ENCODE measurements at regions not wholly inside any gene's neighbourhood (a gene's known extent, or its start where the extent isn't known, plus 50 kb on each side); places are given as distances from the start of the nearest gene placed in this dataset.
A peak's percentile ranks its signal among the peaks of the same experiment; 100 is the strongest.

DNA sequence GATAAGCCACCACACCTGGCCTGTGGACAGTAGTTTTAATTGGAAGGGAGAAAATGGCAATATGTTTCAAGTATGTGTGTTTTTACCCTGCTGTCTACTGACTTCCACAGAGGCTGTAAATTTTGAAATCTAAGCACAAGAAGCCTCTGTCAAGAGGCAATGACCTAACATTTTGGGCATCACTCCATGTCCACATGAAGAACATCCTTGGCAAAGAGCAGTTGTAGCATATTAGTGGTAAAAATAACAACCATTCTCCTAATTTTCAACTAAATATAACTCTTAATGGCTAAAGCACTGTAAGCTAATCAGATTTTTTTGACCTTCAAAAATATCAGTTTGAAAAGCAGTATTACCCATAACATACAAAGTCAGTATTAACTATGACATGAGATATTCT is 100.3 kb upstream of the APC start:
- peak; percentile 62 to 78 (median 66) for ATAC-seq
- no peak for DNase-seq
- intact Hi-C loops (cut with DNase I): no loop called here

GRCh38 chr5:112640546-112640945 is 97.1 kb upstream of the APC start:
- Histone ChIP-seq H3K4me3 (no peak overlapping the region), H3K27me3 (no peaks in the 10 kb centered on the region), H3K4me1 (peaks cover 0 to 48% (median 9%) of the 10 kb centered on the region in 12 donors), H3K27ac (no peak overlapping the region), H3K36me3 (no peaks in the 10 kb centered on the region), H3K9me3 (no peaks in the 10 kb centered on the region)
- intact Hi-C loops (cut with DNase I): loop anchor here in 1 of 10 donors (5.0 kb wide), 1 partner anchor 42 kb away; no protein-coding TSS in a partner anchor
- 69 to 94% (median 81%) methylated on average over 1 of the region's 1 CpG for WGBS, 4 donors
- DNase-seq: no peak
- ATAC-seq: no peak
- TF ChIP-seq POLR2A (IDR thresholded peaks at IDR 0.05): no peak
- TF ChIP-seq, protein P1, sequence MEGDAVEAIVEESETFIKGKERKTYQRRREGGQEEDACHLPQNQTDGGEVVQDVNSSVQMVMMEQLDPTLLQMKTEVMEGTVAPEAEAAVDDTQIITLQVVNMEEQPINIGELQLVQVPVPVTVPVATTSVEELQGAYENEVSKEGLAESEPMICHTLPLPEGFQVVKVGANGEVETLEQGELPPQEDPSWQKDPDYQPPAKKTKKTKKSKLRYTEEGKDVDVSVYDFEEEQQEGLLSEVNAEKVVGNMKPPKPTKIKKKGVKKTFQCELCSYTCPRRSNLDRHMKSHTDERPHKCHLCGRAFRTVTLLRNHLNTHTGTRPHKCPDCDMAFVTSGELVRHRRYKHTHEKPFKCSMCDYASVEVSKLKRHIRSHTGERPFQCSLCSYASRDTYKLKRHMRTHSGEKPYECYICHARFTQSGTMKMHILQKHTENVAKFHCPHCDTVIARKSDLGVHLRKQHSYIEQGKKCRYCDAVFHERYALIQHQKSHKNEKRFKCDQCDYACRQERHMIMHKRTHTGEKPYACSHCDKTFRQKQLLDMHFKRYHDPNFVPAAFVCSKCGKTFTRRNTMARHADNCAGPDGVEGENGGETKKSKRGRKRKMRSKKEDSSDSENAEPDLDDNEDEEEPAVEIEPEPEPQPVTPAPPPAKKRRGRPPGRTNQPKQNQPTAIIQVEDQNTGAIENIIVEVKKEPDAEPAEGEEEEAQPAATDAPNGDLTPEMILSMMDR (IDR thresholded peaks at IDR 0.05): no peak

More for the DNA sequence above, 100.3 kb upstream of the APC start:
- Histone ChIP-seq H3K27ac (peak overlapping the region in 3 of 12 donors; percentile 2 to 44 (median 17)), H3K36me3 (no peaks in the 10 kb centered on the region), H3K9me3 (peaks cover 0 to 1% (median 0%) of the 10 kb centered on the region in 12 donors), H3K4me3 (no peak overlapping the region), H3K27me3 (no peaks in the 10 kb centered on the region), H3K4me1 (peaks cover 0 to 34% (median 9%) of the 10 kb centered on the region in 12 donors)
- no peak for TF ChIP-seq POLR2A (IDR thresholded peaks at IDR 0.05)
- TF ChIP-seq, protein P1 (IDR thresholded peaks at IDR 0.05): no peak

- H3K36me3 ChIP-seq: no peaks in the 10 kb centered on the region
- no peaks in the 10 kb centered on the region for H3K27me3 ChIP-seq
- no peak for TF ChIP-seq POLR2A (IDR thresholded peaks at IDR 0.05)
- TF ChIP-seq, protein P1 (IDR thresholded peaks at IDR 0.05): no peak
- H3K27ac ChIP-seq: no peak overlapping the region
- H3K9me3 ChIP-seq: no peaks in the 10 kb centered on the region
- no peak overlapping the region for H3K4me3 ChIP-seq
- ATAC-seq (no peak), DNase-seq (no peak)
- intact Hi-C loops (cut with DNase I): loop anchor here in 1 of 10 donors (5.0 kb wide), 1 partner anchor 41 kb away; no protein-coding TSS in a partner anchor
- H3K4me1 ChIP-seq: peaks cover 0 to 38% (median 8%) of the 10 kb centered on the region in 12 donors
- WGBS, 4 donors: 87 to 92% (median 89%) methylated on average over 4 of the region's 4 CpGs
Measured at GRCh38 chr5:112641515-112642110, 96.1 kb upstream of the APC start.

GRCh38 chr5:112642885-112643284 is 94.8 kb upstream of the APC start:
- no peaks in the 10 kb centered on the region for H3K36me3 ChIP-seq
- no peak overlapping the region for H3K4me3 ChIP-seq
- H3K27ac ChIP-seq: no peak overlapping the region
- no peaks in the 10 kb centered on the region for H3K9me3 ChIP-seq
- DNase-seq: no peak
- intact Hi-C loops (cut with DNase I): loop anchor here in 1 of 10 donors (5.0 kb wide), 1 partner anchor 39 kb away; no protein-coding TSS in a partner anchor
- TF ChIP-seq POLR2A (IDR thresholded peaks at IDR 0.05): no peak
- TF ChIP-seq, protein P1 (IDR thresholded peaks at IDR 0.05): no peak
- no peaks in the 10 kb centered on the region for H3K27me3 ChIP-seq
- H3K4me1 ChIP-seq: peaks cover 0 to 26% (median under 1%) of the 10 kb centered on the region in 12 donors
- ATAC-seq: peak; percentile 43 to 52 (median 47)

Measured in heart left ventricle (tissue), 16 donors.